ENCODE measurements at regions not wholly inside any gene's neighbourhood (a gene's known extent, or its start where the extent isn't known, plus 50 kb on each side); places are given as distances from the start of the nearest gene placed in this dataset.

DNA sequence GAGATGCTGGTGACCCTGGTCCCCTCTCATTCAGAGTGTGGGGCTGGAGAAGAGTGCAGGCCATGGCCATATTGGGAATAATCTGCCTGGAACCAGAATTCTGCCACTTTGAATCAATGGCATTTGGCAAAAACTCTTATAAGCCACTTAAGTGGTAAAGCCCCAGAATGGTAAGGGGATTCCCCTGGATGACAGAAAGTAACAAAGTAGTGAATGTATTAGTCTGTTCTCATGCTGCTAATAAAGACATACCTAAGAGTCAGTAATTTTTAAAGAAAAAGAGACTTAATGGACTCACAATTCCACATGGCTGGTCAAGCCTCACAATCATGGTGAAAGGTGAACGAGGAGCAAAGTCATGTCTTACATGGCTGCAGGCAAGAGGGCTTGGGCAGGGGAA, 248.6 kb downstream of the SH2D4B start:
- Mint-ChIP-seq H3K27ac (no peak overlapping the region), H3K9me3 (no peaks in the 10 kb centered on the region), H3K36me3 (no peaks in the 10 kb centered on the region), H3K27me3 (ENCODE audit: low read depth in 3 of 3) (peaks cover 0 to 2% (median 2%) of the 10 kb centered on the region in 3 donors), H3K4me1 (no peaks in the 10 kb centered on the region), H3K4me3 (no peak overlapping the region)
- Histone ChIP-seq H3K4me1 (ENCODE audit: control insufficient read depth in 1 of 2, insufficient read depth in 2 of 2, low read length in 2 of 2) (no peaks in the 10 kb centered on the region), H3K4me2 (replicated peaks; ENCODE audit: extremely low read depth, low read length, poor library complexity, severe bottlenecking) (no peak overlapping the region), H3K27me3 (ENCODE audit: control insufficient read depth in 2 of 2, insufficient read depth in 2 of 2, low read length in 2 of 2) (no peaks in the 10 kb centered on the region), H3K9me3 (replicated peaks in 1 of 2; ENCODE audit: control insufficient read depth in 1 of 2, insufficient read depth in 1 of 2, low read length in 2 of 2) (no peaks in the 10 kb centered on the region), H2AFZ (ENCODE audit: insufficient read depth, low read depth, low read length, poor library complexity, severe bottlenecking) (no peak overlapping the region), H3K79me2 (ENCODE audit: insufficient read depth, low read length) (no peaks in the 10 kb centered on the region), H3K27ac (ENCODE audit: low read depth in 1 of 2, low read length in 2 of 2) (no peak overlapping the region), H3K4me3 (replicated peaks in 1 of 3; ENCODE audit: low read depth in 2 of 3, low read length in 3 of 3) (no peak overlapping the region), H3K36me3 (replicated peaks in 1 of 2; ENCODE audit: control insufficient read depth in 1 of 2, insufficient read depth in 2 of 2, low read length in 2 of 2) (no peaks in the 10 kb centered on the region), H3K9ac (ENCODE audit: insufficient read depth, low read length, poor library complexity, severe bottlenecking) (no peak overlapping the region), H4K20me1 (ENCODE audit: insufficient read depth, low read length) (no peaks in the 10 kb centered on the region)
- no peak for DNase-seq
- intact Hi-C loops (cut with micrococcal nuclease) = no loop called here
- WGBS (ENCODE audit: insufficient coverage) = no CpG with 5 or more reads among the region's 1 CpG
- TF ChIP-seq, protein P1, sequence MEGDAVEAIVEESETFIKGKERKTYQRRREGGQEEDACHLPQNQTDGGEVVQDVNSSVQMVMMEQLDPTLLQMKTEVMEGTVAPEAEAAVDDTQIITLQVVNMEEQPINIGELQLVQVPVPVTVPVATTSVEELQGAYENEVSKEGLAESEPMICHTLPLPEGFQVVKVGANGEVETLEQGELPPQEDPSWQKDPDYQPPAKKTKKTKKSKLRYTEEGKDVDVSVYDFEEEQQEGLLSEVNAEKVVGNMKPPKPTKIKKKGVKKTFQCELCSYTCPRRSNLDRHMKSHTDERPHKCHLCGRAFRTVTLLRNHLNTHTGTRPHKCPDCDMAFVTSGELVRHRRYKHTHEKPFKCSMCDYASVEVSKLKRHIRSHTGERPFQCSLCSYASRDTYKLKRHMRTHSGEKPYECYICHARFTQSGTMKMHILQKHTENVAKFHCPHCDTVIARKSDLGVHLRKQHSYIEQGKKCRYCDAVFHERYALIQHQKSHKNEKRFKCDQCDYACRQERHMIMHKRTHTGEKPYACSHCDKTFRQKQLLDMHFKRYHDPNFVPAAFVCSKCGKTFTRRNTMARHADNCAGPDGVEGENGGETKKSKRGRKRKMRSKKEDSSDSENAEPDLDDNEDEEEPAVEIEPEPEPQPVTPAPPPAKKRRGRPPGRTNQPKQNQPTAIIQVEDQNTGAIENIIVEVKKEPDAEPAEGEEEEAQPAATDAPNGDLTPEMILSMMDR (IDR thresholded peaks at IDR 0.05) = no peak

DNA sequence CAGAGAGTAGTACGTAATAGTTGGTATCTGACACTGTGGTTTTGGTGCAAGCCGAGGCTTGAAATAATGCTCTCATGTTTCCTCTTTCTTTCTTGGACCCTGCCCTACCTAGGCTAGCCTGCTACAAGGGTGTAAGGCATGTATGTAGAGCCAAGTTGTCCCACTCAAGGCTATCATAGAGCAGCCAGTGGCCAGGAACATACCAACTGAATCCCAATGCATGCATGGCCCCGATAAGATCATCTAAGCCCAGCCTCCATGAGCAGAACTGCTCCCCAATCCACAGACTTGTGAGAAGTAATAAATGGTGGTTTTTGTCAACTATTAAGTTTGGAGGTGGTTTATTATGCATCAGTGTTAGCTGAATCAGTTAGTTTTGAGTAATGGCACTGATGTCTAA, 250.2 kb downstream of the SH2D4B start:
- no peaks in the 10 kb centered on the region for H3K79me2 ChIP-seq (ENCODE audit: insufficient read depth, low read length)
- no peaks in the 10 kb centered on the region for H3K36me3 ChIP-seq (replicated peaks in 1 of 2; ENCODE audit: control insufficient read depth in 1 of 2, insufficient read depth in 2 of 2, low read length in 2 of 2)
- H3K4me1 ChIP-seq (ENCODE audit: control insufficient read depth in 1 of 2, insufficient read depth in 2 of 2, low read length in 2 of 2) = no peaks in the 10 kb centered on the region
- Mint-ChIP-seq H3K4me1 (no peaks in the 10 kb centered on the region), H3K27ac (no peak overlapping the region), H3K36me3 (no peaks in the 10 kb centered on the region), H3K27me3 (ENCODE audit: low read depth in 3 of 3) (no peaks in the 10 kb centered on the region), H3K4me3 (peak overlapping the region in 1 of 2 donors; percentile 6), H3K9me3 (no peaks in the 10 kb centered on the region)
- no CpG with 5 or more reads among the region's 3 CpGs for whole genome bisulfite sequencing (ENCODE audit: insufficient coverage)
- DNase-seq = no peak
- H4K20me1 ChIP-seq (ENCODE audit: insufficient read depth, low read length) = no peaks in the 10 kb centered on the region
- H3K4me3 ChIP-seq (replicated peaks in 1 of 3; ENCODE audit: low read depth in 2 of 3, low read length in 3 of 3) = no peak overlapping the region
- H3K9me3 ChIP-seq (replicated peaks in 1 of 2; ENCODE audit: control insufficient read depth in 1 of 2, insufficient read depth in 1 of 2, low read length in 2 of 2) = no peaks in the 10 kb centered on the region
- no peak overlapping the region for H2AFZ ChIP-seq (ENCODE audit: insufficient read depth, low read depth, low read length, poor library complexity, severe bottlenecking)
- intact Hi-C loops (cut with micrococcal nuclease) = no loop called here
- H3K4me2 ChIP-seq (replicated peaks; ENCODE audit: extremely low read depth, low read length, poor library complexity, severe bottlenecking) = no peak overlapping the region
- H3K9ac ChIP-seq (ENCODE audit: insufficient read depth, low read length, poor library complexity, severe bottlenecking) = no peak overlapping the region
- no peak overlapping the region for H3K27ac ChIP-seq (ENCODE audit: low read depth in 1 of 2, low read length in 2 of 2)
- TF ChIP-seq, protein P1 (IDR thresholded peaks at IDR 0.05) = no peak
- H3K27me3 ChIP-seq (ENCODE audit: control insufficient read depth in 2 of 2, insufficient read depth in 2 of 2, low read length in 2 of 2) = no peaks in the 10 kb centered on the region
